ENCODE measurements at regions not wholly inside any gene's neighbourhood (a gene's known extent, or its start where the extent isn't known, plus 50 kb on each side); places are given as distances from the start of the nearest gene placed in this dataset.

- Histone ChIP-seq H3K9me3 (no peaks in the 10 kb centered on the region), H3K4me3 (no peak overlapping the region), H3K27ac (no peak overlapping the region), H3K27me3 (replicated peaks; ENCODE audit: insufficient read depth) (no peaks in the 10 kb centered on the region), H3K36me3 (no peaks in the 10 kb centered on the region), H3K4me1 (replicated peaks) (no peaks in the 10 kb centered on the region)
- no peak for TF ChIP-seq POLR2A (IDR thresholded peaks at IDR 0.05)
- no peak for TF ChIP-seq CTCF (IDR thresholded peaks at IDR 0.05)
- no peak for TF ChIP-seq POLR2AphosphoS5 (IDR thresholded peaks at IDR 0.05)
- intact Hi-C loops (cut with DNase I) = no loop called here
- no peak for DNase-seq (ENCODE audit: low spot score)
- 35% methylated on average over 1 of the region's 1 CpG for WGBS
These were observed 2705.8 kb downstream of the PCDH7 start for GRCh38 chr4:33425936-33426335.

- WGBS = 83% methylated on average over 1 of the region's 1 CpG
- intact Hi-C loops (cut with DNase I) = no loop called here
- no peaks in the 10 kb centered on the region for H3K36me3 ChIP-seq
These were observed 2707.5 kb downstream of the PCDH7 start for GRCh38 chr4:33427676-33428075.

DNA sequence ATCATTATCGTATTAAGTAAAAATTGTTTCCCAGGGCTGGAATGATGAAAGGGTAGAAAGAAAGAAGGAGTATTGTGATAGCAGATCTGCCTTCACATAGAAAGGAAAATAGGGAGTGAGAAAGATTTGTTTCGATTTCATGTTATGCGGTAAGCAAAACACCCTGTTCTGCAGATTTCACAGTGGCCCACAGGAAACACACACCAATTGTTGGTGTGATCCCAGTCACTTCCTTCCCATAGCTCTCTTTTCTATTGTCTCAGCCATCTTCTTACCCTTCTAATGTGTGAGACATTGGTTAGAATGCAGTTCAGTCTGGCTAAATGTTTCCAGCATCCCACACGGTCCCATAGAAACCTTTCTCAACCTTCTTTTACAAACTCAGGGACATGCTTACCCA, 2709.8 kb downstream of the PCDH7 start:
- Histone ChIP-seq H3K9me3 (no peaks in the 10 kb centered on the region), H3K27me3 (replicated peaks; ENCODE audit: insufficient read depth) (no peaks in the 10 kb centered on the region), H3K4me3 (no peak overlapping the region), H3K27ac (no peak overlapping the region), H3K4me1 (replicated peaks) (no peaks in the 10 kb centered on the region), H3K36me3 (no peaks in the 10 kb centered on the region)
- DNase-seq (ENCODE audit: low spot score) = no peak
- WGBS = 93% methylated on average over 4 of the region's 4 CpGs
- intact Hi-C loops (cut with DNase I) = no loop called here
- TF ChIP-seq POLR2AphosphoS5 (IDR thresholded peaks at IDR 0.05) = no peak
- no peak for TF ChIP-seq POLR2A (IDR thresholded peaks at IDR 0.05)
- TF ChIP-seq CTCF (IDR thresholded peaks at IDR 0.05) = no peak

More at GRCh38 chr4:33427676-33428075, 2707.5 kb downstream of the PCDH7 start:
- Histone ChIP-seq H3K4me1 (replicated peaks) (no peaks in the 10 kb centered on the region), H3K9me3 (no peaks in the 10 kb centered on the region), H3K27ac (no peak overlapping the region), H3K4me3 (no peak overlapping the region), H3K27me3 (replicated peaks; ENCODE audit: insufficient read depth) (no peaks in the 10 kb centered on the region)
- DNase-seq (ENCODE audit: low spot score) = no peak
- TF ChIP-seq POLR2A (IDR thresholded peaks at IDR 0.05) = no peak
- no peak for TF ChIP-seq POLR2AphosphoS5 (IDR thresholded peaks at IDR 0.05)
- no peak for TF ChIP-seq CTCF (IDR thresholded peaks at IDR 0.05)

DNA sequence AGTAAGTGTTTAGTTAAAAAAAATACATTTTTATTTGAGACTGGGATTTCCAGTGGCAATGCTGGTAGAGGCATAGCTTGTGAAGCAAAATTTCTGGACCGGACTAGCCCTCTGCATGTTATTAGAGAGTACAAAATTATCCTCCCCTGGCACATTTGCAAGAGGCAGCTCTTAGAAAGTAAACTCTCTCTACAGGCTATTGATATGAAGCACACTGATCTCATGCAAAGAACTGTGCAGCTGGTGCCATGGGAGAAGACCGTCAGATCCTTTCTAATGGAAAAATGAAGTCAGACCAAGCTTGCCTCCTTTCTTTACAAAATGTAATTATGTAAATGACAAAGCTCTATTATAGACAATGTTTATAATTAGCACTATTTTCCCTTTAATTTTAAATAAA, 2717.2 kb downstream of the PCDH7 start:
- intact Hi-C loops (cut with DNase I) = no loop called here
- H3K27me3 ChIP-seq (replicated peaks; ENCODE audit: insufficient read depth) = no peaks in the 10 kb centered on the region
- no peak overlapping the region for H3K27ac ChIP-seq
- TF ChIP-seq POLR2AphosphoS5 (IDR thresholded peaks at IDR 0.05) = no peak
- no peak for TF ChIP-seq CTCF (IDR thresholded peaks at IDR 0.05)
- no peak for TF ChIP-seq POLR2A (IDR thresholded peaks at IDR 0.05)
- DNase-seq (ENCODE audit: low spot score) = no peak
- H3K36me3 ChIP-seq = no peaks in the 10 kb centered on the region
- H3K4me3 ChIP-seq = no peak overlapping the region
- WGBS = 60% methylated on average over 2 of the region's 2 CpGs
- no peaks in the 10 kb centered on the region for H3K4me1 ChIP-seq (replicated peaks)
- no peaks in the 10 kb centered on the region for H3K9me3 ChIP-seq

- Histone ChIP-seq H3K27me3 (replicated peaks; ENCODE audit: insufficient read depth) (no peaks in the 10 kb centered on the region), H3K4me1 (replicated peaks) (no peaks in the 10 kb centered on the region), H3K36me3 (no peaks in the 10 kb centered on the region), H3K9me3 (no peaks in the 10 kb centered on the region), H3K27ac (no peak overlapping the region), H3K4me3 (no peak overlapping the region)
- no peak for DNase-seq (ENCODE audit: low spot score)
- WGBS = 90% methylated on average over 2 of the region's 2 CpGs
- intact Hi-C loops (cut with DNase I) = no loop called here
- no peak for TF ChIP-seq CTCF (IDR thresholded peaks at IDR 0.05)
- TF ChIP-seq POLR2A (IDR thresholded peaks at IDR 0.05) = no peak
- TF ChIP-seq POLR2AphosphoS5 (IDR thresholded peaks at IDR 0.05) = no peak
These were observed 2726.8 kb downstream of the PCDH7 start for GRCh38 chr4:33446953-33447352.
